Vagina (tissue), 2 donors: ENCODE measurements at regions not wholly inside any gene's neighbourhood (a gene's known extent, or its start where the extent isn't known, plus 50 kb on each side); places are given as distances from the start of the nearest gene placed in this dataset.
"Not testable (repeated sequence)": the region's sequence is repeated elsewhere in the genome, so short reads cannot be mapped to it uniquely, and the experiment has no call there.

Experiments
- DNase-seq, 2 donors: peaks; one replicate each; pipeline ENCODE4 v3.0.0-alpha.2; 2017; ENCODE audit errors: extremely low spot score in 2 of 2
- H3K27ac ChIP-seq: fragments of 200-600 bp; sonication (generic); one replicate; pipeline ENCODE4 v1.5.1; 2019
- H3K27me3 ChIP-seq: fragments of 200-600 bp; sonication (generic); one replicate; pipeline ENCODE4 v1.5.1; 2019
- H3K36me3 ChIP-seq, 2 donors: fragments of 200-600 bp; sonication (generic); one replicate each; pipeline ENCODE4 v1.5.1; 2017 to 2019
- H3K4me1 ChIP-seq: fragments of 200-600 bp; sonication (generic); one replicate; pipeline ENCODE4 v1.5.1; 2019
- H3K4me3 ChIP-seq, 2 donors: fragments of 200-600 bp; sonication (generic); 1 replicate in 1 of 2; 2 replicates in 1 of 2; pipeline ENCODE4 v1.5.1; 2016 to 2019
- H3K9me3 ChIP-seq: fragments of 200-600 bp; sonication (generic); one replicate; pipeline ENCODE4 v1.5.1; 2019
- CTCF ChIP-seq, 3 experiments: fragments of 450-650 bp in 2 of 3; fragments of 200-600 bp in 1 of 3; sonication (generic) in 1 of 3; IDR thresholded peaks; one replicate each; pipeline ENCODE4 v1.5.1; 2017 to 2019; ENCODE audit warnings: antibody characterized with exemption in 3 of 3, mild to moderate bottlenecking in 2 of 3, moderate library complexity in 2 of 3
- POLR2A ChIP-seq, 2 donors: fragments of 450-650 bp; IDR thresholded peaks; one replicate each; pipeline ENCODE4 v1.6.1; 2017; ENCODE audit warnings: antibody characterized with exemption in 2 of 2, mild to moderate bottlenecking in 2 of 2, moderate library complexity in 2 of 2
- POLR2AphosphoS5 ChIP-seq, 2 donors: sonication (generic); formaldehyde crosslinking; IDR thresholded peaks; one replicate each; pipeline ENCODE4 v1.9.0; 2017; ENCODE audit warnings: antibody characterized with exemption in 2 of 2, mild to moderate bottlenecking in 2 of 2, low read depth in 1 of 2; ENCODE audit not compliant: insufficient read depth in 1 of 2
- intact Hi-C: fragments of 100-400 bp; cut with DNase I; formaldehyde crosslinking; loops from one replicate; pipeline ENCODE4 v1.15.1; 2023

- no peak overlapping the region for H3K4me3 ChIP-seq
- intact Hi-C loops, result no loop called here
- DNase-seq, result no peak
- H3K27ac ChIP-seq, result no peak overlapping the region
- H3K4me1 ChIP-seq, result peaks cover 11% of the 10 kb centered on the region
- H3K36me3 ChIP-seq, result no peaks in the 10 kb centered on the region
- H3K27me3 ChIP-seq, result no peaks in the 10 kb centered on the region
- no peak for TF ChIP-seq CTCF (IDR thresholded peaks at IDR 0.05)
- no peak for TF ChIP-seq POLR2A (IDR thresholded peaks at IDR 0.05)
- no peak for TF ChIP-seq POLR2AphosphoS5 (IDR thresholded peaks at IDR 0.05; ENCODE audit: insufficient read depth in 1 of 2, low read depth in 1 of 2)
- no peaks in the 10 kb centered on the region for H3K9me3 ChIP-seq
These were observed 75.4 kb upstream of the S1PR3 start for GRCh38 chr9:88915916-88916315.

GRCh38 chr9:88916894-88917293 is 74.4 kb upstream of the S1PR3 start:
- intact Hi-C loops, result no loop called here
- TF ChIP-seq POLR2A (IDR thresholded peaks at IDR 0.05), result no peak
- TF ChIP-seq CTCF (IDR thresholded peaks at IDR 0.05), result no peak
- no peak for TF ChIP-seq POLR2AphosphoS5 (IDR thresholded peaks at IDR 0.05; ENCODE audit: insufficient read depth in 1 of 2, low read depth in 1 of 2)

GRCh38 chr9:88917375-88917774 is 73.9 kb upstream of the S1PR3 start:
- no peaks in the 10 kb centered on the region for H3K27me3 ChIP-seq
- intact Hi-C loops, result no loop called here
- TF ChIP-seq POLR2AphosphoS5 (IDR thresholded peaks at IDR 0.05; ENCODE audit: insufficient read depth in 1 of 2, low read depth in 1 of 2) (no peak), CTCF (IDR thresholded peaks at IDR 0.05) (no peak), POLR2A (IDR thresholded peaks at IDR 0.05) (no peak)
- H3K27ac ChIP-seq, result no peak overlapping the region
- peaks cover 11% of the 10 kb centered on the region for H3K4me1 ChIP-seq
- H3K9me3 ChIP-seq, result no peaks in the 10 kb centered on the region
- no peaks in the 10 kb centered on the region for H3K36me3 ChIP-seq
- no peak overlapping the region for H3K4me3 ChIP-seq
- DNase-seq, result no peak

More at GRCh38 chr9:88916894-88917293, 74.4 kb upstream of the S1PR3 start:
- Histone ChIP-seq H3K27ac (no peak overlapping the region), H3K36me3 (no peaks in the 10 kb centered on the region), H3K4me1 (peaks cover 11% of the 10 kb centered on the region), H3K9me3 (no peaks in the 10 kb centered on the region), H3K27me3 (no peaks in the 10 kb centered on the region), H3K4me3 (no peak overlapping the region)
- DNase-seq, result no peak

GRCh38 chr9:88918537-88918936 is 72.7 kb upstream of the S1PR3 start:
- H3K27me3 ChIP-seq, intact Hi-C loops, DNase-seq, H3K36me3 ChIP-seq, H3K4me3 ChIP-seq, H3K9me3 ChIP-seq, H3K27ac ChIP-seq: not testable (repeated sequence)
- peaks cover 11% of the 10 kb centered on the region for H3K4me1 ChIP-seq

GRCh38 chr9:88920645-88921044 is 70.6 kb upstream of the S1PR3 start:
- Histone ChIP-seq H3K4me3 (no peak overlapping the region), H3K27ac (no peak overlapping the region), H3K36me3 (no peaks in the 10 kb centered on the region), H3K4me1 (peaks cover 5% of the 10 kb centered on the region), H3K9me3 (no peaks in the 10 kb centered on the region), H3K27me3 (no peaks in the 10 kb centered on the region)
- no peak for DNase-seq
- intact Hi-C loops, result no loop called here
- no peak for TF ChIP-seq POLR2AphosphoS5 (IDR thresholded peaks at IDR 0.05; ENCODE audit: insufficient read depth in 1 of 2, low read depth in 1 of 2)

- intact Hi-C loops, result no loop called here
These were observed 69.2 kb upstream of the S1PR3 start for GRCh38 chr9:88922091-88922490.

More at GRCh38 chr9:88922091-88922490, 69.2 kb upstream of the S1PR3 start:
- H3K4me3 ChIP-seq, result no peak overlapping the region
- H3K27me3 ChIP-seq, result no peaks in the 10 kb centered on the region
- no peaks in the 10 kb centered on the region for H3K36me3 ChIP-seq
- H3K27ac ChIP-seq, result no peak overlapping the region
- TF ChIP-seq POLR2A (IDR thresholded peaks at IDR 0.05) (no peak), POLR2AphosphoS5 (IDR thresholded peaks at IDR 0.05; ENCODE audit: insufficient read depth in 1 of 2, low read depth in 1 of 2) (no peak), CTCF (IDR thresholded peaks at IDR 0.05) (no peak)
- peaks cover 2% of the 10 kb centered on the region for H3K4me1 ChIP-seq
- no peaks in the 10 kb centered on the region for H3K9me3 ChIP-seq
- no peak for DNase-seq
